HL-60 (cell line): ENCODE measurements at regions not wholly inside any gene's neighbourhood (a gene's known extent, or its start where the extent isn't known, plus 50 kb on each side); places are given as distances from the start of the nearest gene placed in this dataset.

Experiments used
- DNase-seq, 2 experiments: peaks; one replicate each; pipeline ENCODE4 v3.0.0-alpha.2; 2010 to 2020; ENCODE audit warnings: low read depth in 1 of 2, low spot score in 1 of 2
- H3K27ac ChIP-seq: fragments of 250-450 bp; sonication (Bioruptor Pico); replicated peaks from 2 replicates; pipeline ENCODE4 v1.5.1; 2020; ENCODE audit warnings: mild to moderate bottlenecking, moderate library complexity
- H3K27me3 ChIP-seq: fragments of 250-450 bp; sonication (Bioruptor Pico); 2 replicates; pipeline ENCODE4 v1.5.1; 2021; ENCODE audit warnings: mild to moderate bottlenecking, moderate library complexity; ENCODE audit not compliant: insufficient read depth, poor library complexity, severe bottlenecking
- H3K4me3 ChIP-seq: replicated peaks from 2 replicates; pipeline ENCODE4 v1.5.1; 2011; ENCODE audit warnings: mild to moderate bottlenecking, control low read depth, low read length; ENCODE audit not compliant: insufficient read depth
- GABPA ChIP-seq: IDR thresholded peaks from 2 replicates; pipeline ENCODE4 v1.6.1; 2012; ENCODE audit warnings: low read depth
- POLR2AphosphoS5 ChIP-seq: IDR thresholded peaks from 2 replicates; pipeline ENCODE4 v1.6.1; 2012; ENCODE audit warnings: low read depth
- REST ChIP-seq: IDR thresholded peaks from 2 replicates; pipeline ENCODE4 v1.6.1; 2012; ENCODE audit warnings: low read depth; ENCODE audit not compliant: insufficient replicate concordance
- SPI1 ChIP-seq: IDR thresholded peaks from 2 replicates; pipeline ENCODE4 v1.6.1; 2012; ENCODE audit warnings: low read depth, mild to moderate bottlenecking, borderline replicate concordance
- TF ChIP-seq, protein P1 (sequence below): IDR thresholded peaks from one replicate; pipeline ENCODE4 v1.5.1; 2011; ENCODE audit warnings: low read length, control low read depth, inconsistent platforms; ENCODE audit not compliant: insufficient read depth

- DNase-seq = no peak
- TF ChIP-seq GABPA (no peak), REST (no peak), SPI1 (no peak), POLR2AphosphoS5 (no peak)
- TF ChIP-seq, protein P1, sequence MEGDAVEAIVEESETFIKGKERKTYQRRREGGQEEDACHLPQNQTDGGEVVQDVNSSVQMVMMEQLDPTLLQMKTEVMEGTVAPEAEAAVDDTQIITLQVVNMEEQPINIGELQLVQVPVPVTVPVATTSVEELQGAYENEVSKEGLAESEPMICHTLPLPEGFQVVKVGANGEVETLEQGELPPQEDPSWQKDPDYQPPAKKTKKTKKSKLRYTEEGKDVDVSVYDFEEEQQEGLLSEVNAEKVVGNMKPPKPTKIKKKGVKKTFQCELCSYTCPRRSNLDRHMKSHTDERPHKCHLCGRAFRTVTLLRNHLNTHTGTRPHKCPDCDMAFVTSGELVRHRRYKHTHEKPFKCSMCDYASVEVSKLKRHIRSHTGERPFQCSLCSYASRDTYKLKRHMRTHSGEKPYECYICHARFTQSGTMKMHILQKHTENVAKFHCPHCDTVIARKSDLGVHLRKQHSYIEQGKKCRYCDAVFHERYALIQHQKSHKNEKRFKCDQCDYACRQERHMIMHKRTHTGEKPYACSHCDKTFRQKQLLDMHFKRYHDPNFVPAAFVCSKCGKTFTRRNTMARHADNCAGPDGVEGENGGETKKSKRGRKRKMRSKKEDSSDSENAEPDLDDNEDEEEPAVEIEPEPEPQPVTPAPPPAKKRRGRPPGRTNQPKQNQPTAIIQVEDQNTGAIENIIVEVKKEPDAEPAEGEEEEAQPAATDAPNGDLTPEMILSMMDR = no peak
- Histone ChIP-seq H3K27me3 (no peaks in the 10 kb centered on the region), H3K4me3 (no peak overlapping the region), H3K27ac (no peak overlapping the region)
Observed at GRCh38 chr17:14011740-14012405, 57.4 kb upstream of the COX10 start.

DNA sequence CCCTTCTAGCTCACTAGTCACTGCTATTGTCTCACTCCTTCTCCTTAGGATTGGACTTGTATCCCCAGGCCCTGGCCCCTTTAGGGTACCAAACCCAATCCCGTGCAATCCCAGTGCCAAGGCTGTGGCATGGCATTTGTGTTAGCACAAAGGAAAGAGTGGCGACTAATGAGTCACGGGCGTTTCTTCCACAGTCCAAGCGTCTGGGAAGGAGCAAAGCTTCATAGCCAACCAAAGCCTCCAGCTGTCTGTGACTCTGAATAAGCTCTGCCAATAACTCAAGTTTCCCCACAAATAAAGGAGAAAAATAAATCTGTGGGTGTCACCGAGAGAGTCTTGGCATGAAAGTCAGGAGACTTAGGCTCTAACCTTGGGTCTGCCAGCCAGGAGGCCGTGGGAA is 54.6 kb upstream of the COX10 start:
- H3K27me3 ChIP-seq = no peaks in the 10 kb centered on the region
- no peak overlapping the region for H3K4me3 ChIP-seq
- TF ChIP-seq REST (no peak), GABPA (no peak), POLR2AphosphoS5 (no peak), SPI1 (no peak)
- TF ChIP-seq, protein P1 = no peak
- no peak for DNase-seq
- no peak overlapping the region for H3K27ac ChIP-seq

DNA sequence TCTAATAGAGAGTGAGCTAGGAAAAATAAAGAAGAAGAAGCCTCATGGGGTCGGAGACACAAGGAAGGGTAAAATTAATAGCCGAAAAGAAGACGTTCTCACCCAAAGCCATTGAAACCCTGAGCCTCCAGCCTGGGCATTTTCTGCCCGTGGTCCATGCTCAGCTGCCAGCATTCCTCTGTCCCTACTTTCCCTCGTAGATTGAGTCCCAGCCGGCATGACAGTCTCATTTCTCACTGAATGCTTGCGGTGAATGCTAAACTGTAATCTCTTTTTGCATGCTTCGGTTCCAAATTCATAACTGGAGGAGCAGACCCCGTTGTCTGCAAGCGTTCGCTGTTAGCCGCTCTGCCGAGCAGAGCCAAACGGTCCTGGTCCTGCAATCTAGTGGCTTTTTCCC is 54.0 kb upstream of the COX10 start:
- H3K27ac ChIP-seq = no peak overlapping the region
- H3K27me3 ChIP-seq = no peaks in the 10 kb centered on the region
- no peak overlapping the region for H3K4me3 ChIP-seq
- DNase-seq = no peak
- no peak for TF ChIP-seq SPI1
- no peak for TF ChIP-seq REST
- TF ChIP-seq, protein P1 = no peak
- TF ChIP-seq POLR2AphosphoS5 = no peak
- TF ChIP-seq GABPA = no peak
